Peyer's patch (tissue), 4 donors: ENCODE measurements at regions not wholly inside any gene's neighbourhood (a gene's known extent, or its start where the extent isn't known, plus 50 kb on each side); places are given as distances from the start of the nearest gene placed in this dataset.
"Not testable (repeated sequence)": the region's sequence is repeated elsewhere in the genome, so short reads cannot be mapped to it uniquely, and the experiment has no call there.

Experiments used
- DNase-seq, 3 donors: peaks; one replicate each; pipeline ENCODE4 v3.0.0-alpha.2; 2017 to 2019
- H3K27ac ChIP-seq, 4 donors: fragments of 200-600 bp; sonication (generic); one replicate each; pipeline ENCODE4 v1.5.1; 2016 to 2019
- H3K27me3 ChIP-seq, 2 donors: fragments of 200-600 bp; sonication (generic); one replicate each; pipeline ENCODE4 v1.5.1; 2019
- H3K36me3 ChIP-seq, 3 donors: fragments of 200-600 bp; sonication (generic); one replicate each; pipeline ENCODE4 v1.5.1; 2016 to 2019
- H3K4me1 ChIP-seq, 4 donors: fragments of 200-600 bp; sonication (generic); one replicate each; pipeline ENCODE4 v1.5.1; 2016 to 2019
- H3K4me3 ChIP-seq, 4 donors: fragments of 200-600 bp; sonication (generic); 1 replicate in 3 of 4; 2 replicates in 1 of 4; pipeline ENCODE4 v1.5.1; 2016 to 2019; ENCODE audit warnings: mild to moderate bottlenecking in 1 of 4
- H3K9me3 ChIP-seq, 4 donors: fragments of 200-600 bp; sonication (generic); one replicate each; pipeline ENCODE4 v1.5.1; 2016 to 2019; ENCODE audit warnings: mild to moderate bottlenecking in 1 of 4
- POLR2A ChIP-seq, 2 donors: fragments of 450-650 bp; IDR thresholded peaks; one replicate each; pipeline ENCODE4 v1.5.1; 2017; ENCODE audit warnings: antibody characterized with exemption in 2 of 2, mild to moderate bottlenecking in 2 of 2, moderate library complexity in 2 of 2
- TF ChIP-seq, protein P1 (sequence below), 6 experiments: fragments of 450-650 bp in 4 of 6; fragments of 200-600 bp in 2 of 6; sonication (generic) in 1 of 6; IDR thresholded peaks; one replicate each; pipeline ENCODE4 v1.5.1; 2017 to 2019; ENCODE audit warnings: antibody characterized with exemption in 6 of 6, mild to moderate bottlenecking in 3 of 6, moderate library complexity in 1 of 6

GRCh38 chr2:8331068-8331467, 350.8 kb upstream of the ID2 start:
- Histone ChIP-seq H3K4me3 (no peak overlapping the region), H3K27me3 (no peaks in the 10 kb centered on the region), H3K36me3 (no peaks in the 10 kb centered on the region), H3K27ac (no peak overlapping the region), H3K4me1 (no peaks in the 10 kb centered on the region), H3K9me3 (no peaks in the 10 kb centered on the region)
- TF ChIP-seq, protein P1, sequence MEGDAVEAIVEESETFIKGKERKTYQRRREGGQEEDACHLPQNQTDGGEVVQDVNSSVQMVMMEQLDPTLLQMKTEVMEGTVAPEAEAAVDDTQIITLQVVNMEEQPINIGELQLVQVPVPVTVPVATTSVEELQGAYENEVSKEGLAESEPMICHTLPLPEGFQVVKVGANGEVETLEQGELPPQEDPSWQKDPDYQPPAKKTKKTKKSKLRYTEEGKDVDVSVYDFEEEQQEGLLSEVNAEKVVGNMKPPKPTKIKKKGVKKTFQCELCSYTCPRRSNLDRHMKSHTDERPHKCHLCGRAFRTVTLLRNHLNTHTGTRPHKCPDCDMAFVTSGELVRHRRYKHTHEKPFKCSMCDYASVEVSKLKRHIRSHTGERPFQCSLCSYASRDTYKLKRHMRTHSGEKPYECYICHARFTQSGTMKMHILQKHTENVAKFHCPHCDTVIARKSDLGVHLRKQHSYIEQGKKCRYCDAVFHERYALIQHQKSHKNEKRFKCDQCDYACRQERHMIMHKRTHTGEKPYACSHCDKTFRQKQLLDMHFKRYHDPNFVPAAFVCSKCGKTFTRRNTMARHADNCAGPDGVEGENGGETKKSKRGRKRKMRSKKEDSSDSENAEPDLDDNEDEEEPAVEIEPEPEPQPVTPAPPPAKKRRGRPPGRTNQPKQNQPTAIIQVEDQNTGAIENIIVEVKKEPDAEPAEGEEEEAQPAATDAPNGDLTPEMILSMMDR (IDR thresholded peaks at IDR 0.05) = no peak
- no peak for TF ChIP-seq POLR2A (IDR thresholded peaks at IDR 0.05)
- DNase-seq = no peak

DNA sequence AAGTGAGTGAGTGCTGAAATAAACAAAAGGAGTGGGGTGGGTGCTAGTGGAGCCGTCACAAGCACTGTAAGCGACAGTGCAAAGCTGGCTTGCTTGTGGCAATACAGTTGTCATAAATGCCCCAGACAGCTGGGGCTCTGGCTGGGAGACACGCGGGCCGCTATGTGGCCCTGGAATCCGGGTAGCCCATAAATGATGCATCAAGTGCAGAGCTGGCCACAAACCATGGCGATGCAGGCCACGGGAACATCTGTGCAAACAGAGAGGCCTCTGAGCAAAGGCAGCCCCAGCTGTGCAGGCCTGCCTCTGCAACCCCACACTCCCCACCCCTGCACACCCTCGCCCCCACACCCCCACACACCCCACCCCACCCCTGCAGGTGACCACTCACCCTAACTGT, 349.2 kb upstream of the ID2 start:
- Histone ChIP-seq H3K4me1 (no peaks in the 10 kb centered on the region), H3K4me3 (no peak overlapping the region), H3K27me3 (no peaks in the 10 kb centered on the region), H3K27ac (no peak overlapping the region), H3K36me3 (no peaks in the 10 kb centered on the region), H3K9me3 (no peaks in the 10 kb centered on the region)
- DNase-seq = no peak
- TF ChIP-seq, protein P1 (IDR thresholded peaks at IDR 0.05) = no peak
- no peak for TF ChIP-seq POLR2A (IDR thresholded peaks at IDR 0.05)

DNA sequence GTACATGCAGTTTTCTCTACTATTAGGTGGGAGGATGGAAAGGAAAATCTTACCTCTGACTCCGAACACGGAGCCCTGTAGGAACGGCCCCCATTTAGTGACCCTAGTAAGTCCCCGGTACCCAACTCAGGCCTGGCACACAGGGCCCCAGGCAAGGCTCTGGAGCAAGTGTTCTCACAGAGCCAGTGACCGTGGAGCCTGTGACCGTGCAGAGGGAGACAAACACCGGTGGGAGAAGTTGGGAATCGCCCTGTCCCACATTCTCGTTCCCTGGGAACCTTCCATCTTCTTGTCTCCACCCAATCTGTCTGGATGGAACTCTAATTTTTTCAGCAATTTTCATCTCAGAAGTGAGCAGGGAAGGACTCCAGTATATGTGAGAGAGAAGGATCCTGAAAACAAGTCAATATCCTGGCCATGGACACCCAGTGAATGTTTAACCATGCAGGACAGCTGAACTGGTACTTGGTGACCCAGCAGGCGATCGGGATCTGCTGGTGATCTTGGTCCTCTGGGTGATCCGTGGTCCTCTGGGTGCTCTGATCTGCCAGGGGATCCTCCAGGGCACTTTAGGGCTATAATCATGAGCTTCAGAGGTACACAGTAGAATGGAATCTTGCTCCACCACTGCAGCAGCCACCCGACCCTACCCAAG, 348.6 kb upstream of the ID2 start:
- no peaks in the 10 kb centered on the region for H3K36me3 ChIP-seq
- TF ChIP-seq POLR2A (IDR thresholded peaks at IDR 0.05) = no peak
- TF ChIP-seq, protein P1 (IDR thresholded peaks at IDR 0.05) = no peak
- H3K27me3 ChIP-seq = no peaks in the 10 kb centered on the region
- no peak overlapping the region for H3K27ac ChIP-seq
- DNase-seq = no peak
- no peak overlapping the region for H3K4me3 ChIP-seq
- no peaks in the 10 kb centered on the region for H3K4me1 ChIP-seq
- H3K9me3 ChIP-seq = no peaks in the 10 kb centered on the region

- not testable (repeated sequence) for H3K36me3 ChIP-seq, H3K9me3 ChIP-seq, H3K4me1 ChIP-seq, H3K4me3 ChIP-seq, DNase-seq, H3K27ac ChIP-seq, H3K27me3 ChIP-seq
Measured at GRCh38 chr2:8333832-8334187, 348.0 kb upstream of the ID2 start.

- no peaks in the 10 kb centered on the region for H3K27me3 ChIP-seq
- H3K9me3 ChIP-seq = no peaks in the 10 kb centered on the region
- peak overlapping the region in 2 of 4 donors; percentile 12 to 14 for H3K27ac ChIP-seq
- no peak for DNase-seq
- H3K4me3 ChIP-seq = no peak overlapping the region
- no peaks in the 10 kb centered on the region for H3K36me3 ChIP-seq
- no peaks in the 10 kb centered on the region for H3K4me1 ChIP-seq
- TF ChIP-seq POLR2A (IDR thresholded peaks at IDR 0.05) = no peak
- TF ChIP-seq, protein P1 (IDR thresholded peaks at IDR 0.05) = no peak
Measured at GRCh38 chr2:8334866-8335325, 347.0 kb upstream of the ID2 start.

- Histone ChIP-seq H3K9me3 (no peaks in the 10 kb centered on the region), H3K4me1 (no peaks in the 10 kb centered on the region), H3K27me3 (no peaks in the 10 kb centered on the region), H3K36me3 (no peaks in the 10 kb centered on the region), H3K27ac (no peak overlapping the region), H3K4me3 (no peak overlapping the region)
- DNase-seq = no peak
- TF ChIP-seq POLR2A (IDR thresholded peaks at IDR 0.05) = no peak
- TF ChIP-seq, protein P1 (IDR thresholded peaks at IDR 0.05) = no peak
Measured at GRCh38 chr2:8335801-8336200, 346.1 kb upstream of the ID2 start.
